ENCODE measurements at regions not wholly inside any gene's neighbourhood (a gene's known extent, or its start where the extent isn't known, plus 50 kb on each side); places are given as distances from the start of the nearest gene placed in this dataset.
A peak's percentile ranks its signal among the peaks of the same experiment; 100 is the strongest.
"Not testable (repeated sequence)": the region's sequence is repeated elsewhere in the genome, so short reads cannot be mapped to it uniquely, and the experiment has no call there.

DNA sequence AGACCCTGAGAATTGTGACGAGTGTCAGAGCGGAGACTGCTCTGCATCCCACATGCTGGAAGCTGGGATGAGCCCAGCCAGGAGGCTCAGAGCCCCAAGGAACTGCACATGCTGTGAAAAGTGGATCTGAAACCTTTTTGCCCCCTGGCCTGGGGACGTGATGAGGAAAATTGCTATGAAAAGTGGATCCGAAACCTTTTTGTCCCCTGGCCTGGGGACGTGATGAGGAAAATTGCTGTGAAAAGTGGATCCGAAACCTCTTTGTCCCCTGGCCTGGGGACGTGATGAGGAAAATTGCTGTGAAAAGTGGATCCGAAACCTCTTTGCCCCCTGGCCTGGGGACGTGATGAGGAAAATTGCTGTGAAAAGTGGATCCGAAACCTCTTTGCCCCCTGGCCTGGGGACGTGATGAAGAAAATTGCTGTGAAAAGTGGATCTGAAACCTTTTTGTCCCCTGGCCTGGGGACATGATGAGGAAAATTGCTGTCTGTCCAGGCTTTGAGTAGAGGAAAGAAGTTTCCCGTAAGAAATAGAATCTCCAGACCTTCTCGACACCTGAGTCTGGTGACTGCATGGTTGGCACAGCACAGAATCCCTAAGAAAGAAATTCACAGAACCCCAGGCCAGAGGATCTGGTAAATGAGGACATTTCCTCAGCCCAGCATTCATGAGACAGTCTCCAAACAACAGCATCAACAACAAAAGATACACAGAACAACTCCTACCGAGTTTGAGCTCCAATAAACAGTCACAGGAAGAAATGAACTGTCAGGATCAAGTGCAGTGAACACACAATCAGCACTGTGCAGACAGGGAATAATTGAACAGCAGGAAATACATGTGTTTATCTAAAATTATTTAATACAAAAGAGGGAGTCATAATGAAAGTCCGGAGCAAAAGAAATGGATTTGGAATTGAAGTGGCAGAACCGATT, 188.8 kb downstream of the LAT start:
- not testable (repeated sequence) for H3K4me1 Mint-ChIP-seq; ATAC-seq (ENCODE audit: low read depth in 2 of 2); H3K36me3 Mint-ChIP-seq

DNA sequence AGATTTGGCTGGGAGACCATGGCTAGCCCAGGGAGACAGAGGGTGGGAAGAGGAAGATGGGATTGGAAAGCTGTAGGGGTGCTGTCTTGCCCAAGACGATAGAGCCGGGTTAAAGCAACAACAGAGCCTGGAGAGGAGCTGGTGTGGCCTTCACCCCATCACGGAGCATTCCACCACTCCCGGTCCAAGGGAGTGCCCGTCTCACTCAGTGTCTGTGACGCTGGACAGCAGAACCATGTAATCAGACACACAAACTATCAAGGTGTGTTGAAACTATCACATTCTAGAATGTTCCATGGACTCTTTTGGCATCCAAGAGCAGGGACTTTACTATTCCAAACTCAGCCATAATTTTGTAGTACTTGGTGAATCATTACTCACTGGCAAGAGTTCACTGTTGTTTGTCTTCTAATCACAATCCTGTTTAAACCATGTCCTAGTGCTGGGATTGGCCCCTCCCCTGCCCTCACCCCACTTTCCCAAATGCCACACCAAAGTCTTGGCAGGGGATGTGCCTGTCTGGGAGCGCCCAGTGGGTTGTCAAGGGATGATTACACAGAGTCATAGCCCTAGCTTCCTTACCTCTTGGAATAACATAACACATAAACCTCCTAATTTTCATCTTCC, 187.4 kb downstream of the LAT start:
- DNase-seq; H3K4me1 Mint-ChIP-seq; H3K4me3 Mint-ChIP-seq; H3K27ac Mint-ChIP-seq; H3K9me3 Mint-ChIP-seq; H3K36me3 Mint-ChIP-seq; ATAC-seq (ENCODE audit: low read depth in 2 of 2); H3K27me3 Mint-ChIP-seq: not testable (repeated sequence)

More for the DNA sequence above, 188.8 kb downstream of the LAT start:
- H3K9me3 Mint-ChIP-seq, H3K27me3 Mint-ChIP-seq, H3K4me3 Mint-ChIP-seq, DNase-seq, H3K27ac Mint-ChIP-seq: not testable (repeated sequence)

DNA sequence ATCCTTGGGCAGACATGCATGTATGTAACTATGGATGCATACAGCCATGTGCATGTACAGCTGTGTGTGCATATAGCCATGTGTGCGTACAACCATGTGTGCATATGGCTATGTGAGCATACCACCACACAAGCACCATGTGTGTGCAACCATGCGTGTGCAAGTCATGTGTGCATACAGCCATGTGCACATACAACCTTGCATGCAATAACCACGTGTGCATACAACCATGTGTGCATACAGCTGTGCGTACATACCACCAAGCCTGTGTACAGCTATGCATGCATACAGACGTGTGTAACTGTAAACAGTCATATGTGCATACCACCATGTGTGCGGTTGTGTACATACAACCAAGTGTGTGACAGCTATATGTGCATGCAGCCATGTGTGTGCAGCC, 186.4 kb downstream of the LAT start:
- H3K4me1 Mint-ChIP-seq; H3K9me3 Mint-ChIP-seq; H3K36me3 Mint-ChIP-seq; H3K4me3 Mint-ChIP-seq; H3K27ac Mint-ChIP-seq; H3K27me3 Mint-ChIP-seq; ATAC-seq (ENCODE audit: low read depth in 2 of 2); DNase-seq: not testable (repeated sequence)

DNA sequence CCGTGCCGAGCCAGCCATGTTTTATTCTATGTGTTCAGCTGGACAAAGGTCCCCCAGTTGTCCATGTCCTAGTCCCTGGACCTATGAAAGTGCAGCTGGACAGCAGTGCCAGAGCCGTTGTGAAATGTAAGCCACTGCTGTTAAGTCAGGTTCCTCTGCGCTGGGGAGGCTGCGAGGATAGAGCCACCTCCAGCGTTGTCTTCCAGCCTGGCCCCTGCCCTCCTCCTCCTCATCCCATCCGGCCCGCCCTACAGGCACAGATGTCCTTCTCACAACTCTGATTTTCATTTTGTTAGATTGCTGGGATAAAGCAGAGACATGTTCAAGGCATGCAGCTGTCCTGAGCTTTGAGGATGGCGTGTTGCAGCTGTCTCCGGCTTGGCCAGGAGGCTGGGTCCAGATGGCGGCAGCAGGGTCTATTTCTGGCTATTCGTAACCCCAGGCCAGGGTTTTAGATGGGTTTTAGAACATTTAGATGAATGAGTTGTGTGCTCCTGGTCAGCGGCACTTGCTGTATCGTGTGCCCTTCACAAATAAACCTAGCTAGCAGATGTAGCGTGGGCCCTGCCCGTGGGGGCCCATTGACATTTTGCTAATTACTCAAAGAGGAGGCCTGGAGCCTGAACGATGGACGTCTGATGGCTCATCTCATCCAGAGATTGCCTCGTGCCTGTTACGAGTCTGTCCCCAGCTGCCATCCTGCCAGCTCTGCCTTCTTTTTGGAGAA, 185.7 kb downstream of the LAT start:
- not testable (repeated sequence) for H3K4me3 Mint-ChIP-seq; DNase-seq; H3K27me3 Mint-ChIP-seq; H3K4me1 Mint-ChIP-seq; H3K9me3 Mint-ChIP-seq; H3K36me3 Mint-ChIP-seq; ATAC-seq (ENCODE audit: low read depth in 2 of 2); H3K27ac Mint-ChIP-seq

DNA sequence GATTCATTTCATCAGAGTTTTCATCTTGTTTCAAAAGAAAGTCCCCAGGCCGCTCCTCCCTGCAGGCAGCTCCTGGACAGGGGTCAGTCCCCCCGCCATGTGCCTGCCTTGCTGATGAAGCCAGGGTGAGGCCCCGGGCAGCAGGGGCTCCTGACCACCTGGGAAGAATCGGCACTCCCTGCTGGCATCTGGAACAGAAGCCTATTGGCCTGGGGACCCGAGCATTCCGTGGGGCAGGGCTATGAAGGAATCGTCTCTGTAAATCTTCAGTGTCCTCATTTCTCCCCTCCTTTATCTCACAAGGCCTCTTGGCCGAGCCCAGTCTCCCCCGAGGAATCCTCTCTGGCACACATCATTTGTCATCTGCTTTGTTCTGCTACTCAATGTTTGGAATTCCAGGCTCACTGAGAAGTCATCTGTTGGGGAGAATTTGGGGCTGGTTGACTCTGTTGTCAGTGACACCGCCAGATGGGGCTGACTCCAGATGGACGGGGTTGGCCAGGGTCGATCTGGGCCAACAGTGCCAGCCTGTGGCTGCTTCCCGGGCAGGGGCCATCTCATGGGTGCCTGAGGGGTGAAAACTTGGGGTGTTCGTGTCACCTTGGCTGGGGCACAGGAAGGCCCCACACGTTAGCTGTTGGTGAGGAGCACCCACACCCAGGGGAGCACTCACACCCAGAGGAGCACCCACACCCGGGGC, 184.6 kb downstream of the LAT start:
- not testable (repeated sequence) for H3K27ac Mint-ChIP-seq; ATAC-seq (ENCODE audit: low read depth in 2 of 2); DNase-seq; H3K27me3 Mint-ChIP-seq; H3K4me3 Mint-ChIP-seq; H3K9me3 Mint-ChIP-seq; H3K4me1 Mint-ChIP-seq; H3K36me3 Mint-ChIP-seq

DNA sequence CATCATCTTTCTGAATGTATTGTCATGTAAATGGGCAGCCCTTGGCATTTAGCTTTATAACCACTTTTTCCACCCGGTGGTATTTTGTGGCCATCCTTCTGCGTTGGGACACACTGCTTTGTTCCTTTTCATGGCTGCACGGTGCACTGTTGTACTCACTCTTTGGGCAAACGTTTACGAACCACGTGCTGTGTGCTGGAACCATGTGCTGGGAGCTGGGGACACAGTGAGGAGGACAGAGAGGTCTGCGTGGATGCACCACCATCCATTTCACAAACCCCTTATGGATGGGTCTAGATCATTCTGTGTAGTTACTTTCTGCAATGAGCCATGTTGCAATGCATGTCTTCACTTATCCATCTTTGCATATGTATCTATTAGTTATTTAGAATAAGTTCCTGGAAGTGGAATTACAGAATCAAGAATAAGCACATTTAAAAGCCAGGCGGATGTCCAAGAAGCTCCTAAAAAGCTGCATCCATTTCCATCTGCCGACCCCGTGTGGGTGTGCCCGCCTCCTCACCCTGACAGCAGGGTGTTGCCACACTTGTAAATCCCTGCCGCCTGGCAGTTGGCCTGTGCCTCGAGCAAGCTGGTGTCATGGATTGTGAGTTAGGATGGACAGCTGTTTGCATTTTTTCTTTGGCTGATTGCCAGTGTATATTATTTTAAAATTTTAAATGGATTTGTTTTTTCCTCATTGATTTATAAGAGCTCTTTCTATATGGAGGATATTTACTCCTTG, 183.8 kb downstream of the LAT start:
- H3K4me1 Mint-ChIP-seq; DNase-seq; H3K4me3 Mint-ChIP-seq; H3K27me3 Mint-ChIP-seq; H3K36me3 Mint-ChIP-seq; ATAC-seq (ENCODE audit: low read depth in 2 of 2); H3K9me3 Mint-ChIP-seq: not testable (repeated sequence)
- peak overlapping the region in 1 of 6 donors; percentile 73 for H3K27ac Mint-ChIP-seq

DNA sequence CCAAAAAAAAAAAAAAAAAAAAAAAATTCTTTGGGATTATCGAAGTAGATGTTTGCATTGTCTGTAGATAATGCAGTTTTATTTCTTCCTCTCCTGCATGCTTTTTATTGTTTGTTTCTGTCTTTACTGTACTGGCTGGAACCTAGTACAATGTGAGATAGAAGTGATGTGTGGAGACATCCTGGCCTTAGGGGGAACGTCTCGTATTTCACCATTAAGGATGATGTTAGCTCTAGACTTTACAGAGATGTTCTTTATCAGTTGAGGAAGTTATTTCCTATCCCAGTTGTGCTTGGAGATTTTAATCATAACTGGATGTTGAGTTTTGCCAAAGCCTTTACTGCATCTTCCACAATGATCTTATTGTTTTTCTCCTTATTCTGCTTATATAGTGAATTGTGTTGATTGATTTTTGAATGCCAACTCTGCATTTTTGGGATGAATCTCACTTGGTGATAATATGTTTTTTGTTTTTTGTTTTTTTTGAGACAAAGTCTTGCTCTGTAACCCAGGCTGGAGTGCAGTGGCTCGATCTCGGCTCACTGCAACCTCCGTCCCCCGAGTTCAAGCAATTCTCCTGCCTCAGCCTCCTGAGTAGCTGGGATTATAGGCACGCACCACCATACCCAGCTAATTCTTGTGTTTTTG, 179.7 kb downstream of the LAT start:
- H3K27me3 Mint-ChIP-seq; H3K4me1 Mint-ChIP-seq; DNase-seq; H3K27ac Mint-ChIP-seq; H3K36me3 Mint-ChIP-seq; H3K9me3 Mint-ChIP-seq; ATAC-seq (ENCODE audit: low read depth in 2 of 2): not testable (repeated sequence)
- peak overlapping the region in 1 of 8 donors; percentile 64 for H3K4me3 Mint-ChIP-seq

DNA sequence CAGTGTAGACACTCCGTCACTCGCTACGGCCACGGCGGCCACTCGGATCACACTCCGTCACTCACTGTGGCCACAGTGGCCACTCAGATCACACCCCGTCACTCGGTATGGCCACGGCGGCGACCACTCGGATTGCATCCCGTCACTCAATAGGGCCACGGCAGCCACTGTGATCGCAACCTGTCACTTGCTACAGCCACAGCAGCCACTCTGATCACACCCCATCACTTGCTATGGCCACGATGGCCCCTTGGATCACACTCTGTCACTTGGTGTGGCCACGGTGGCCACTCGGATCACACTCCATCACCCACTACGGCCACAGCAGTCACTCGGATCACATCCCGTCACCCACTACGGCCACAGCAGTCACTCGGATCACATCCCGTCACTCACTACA, 175.3 kb downstream of the LAT start:
- DNase-seq, H3K27me3 Mint-ChIP-seq: not testable (repeated sequence)

DNA sequence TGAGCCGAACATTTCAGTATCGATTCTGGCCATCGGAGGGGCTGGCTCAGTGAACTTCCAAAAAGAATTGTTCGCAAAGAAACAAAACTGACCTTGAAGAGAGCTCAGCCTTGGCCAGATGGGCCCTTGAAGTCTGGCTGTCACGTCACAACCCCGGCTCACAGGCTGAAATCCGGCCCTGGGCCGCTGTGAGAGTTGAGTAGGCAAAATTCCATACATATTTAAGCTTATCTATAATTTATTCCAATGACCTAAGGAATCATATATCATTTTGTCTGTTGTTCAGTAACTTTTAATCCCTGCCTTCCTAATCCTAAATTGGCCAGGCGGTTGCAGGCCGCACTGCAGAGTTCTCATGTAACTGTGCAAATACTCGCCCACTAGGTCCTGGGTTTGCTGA, 174.8 kb downstream of the LAT start:
- not testable (repeated sequence) for H3K27me3 Mint-ChIP-seq; H3K9me3 Mint-ChIP-seq; ATAC-seq (ENCODE audit: low read depth in 2 of 2); H3K4me3 Mint-ChIP-seq; H3K4me1 Mint-ChIP-seq; DNase-seq
- Mint-ChIP-seq H3K27ac (peak overlapping the region in 1 of 6 donors; percentile 20), H3K36me3 (peaks cover 0 to 11% of the 10 kb centered on the region in 2 donors)

More for the DNA sequence above, 175.3 kb downstream of the LAT start:
- H3K9me3 Mint-ChIP-seq; H3K4me1 Mint-ChIP-seq; ATAC-seq (ENCODE audit: low read depth in 2 of 2); H3K4me3 Mint-ChIP-seq: not testable (repeated sequence)
- Mint-ChIP-seq H3K36me3 (peaks cover 0 to 11% of the 10 kb centered on the region in 2 donors), H3K27ac (peak overlapping the region in 2 of 6 donors; percentile 20 to 89)

DNA sequence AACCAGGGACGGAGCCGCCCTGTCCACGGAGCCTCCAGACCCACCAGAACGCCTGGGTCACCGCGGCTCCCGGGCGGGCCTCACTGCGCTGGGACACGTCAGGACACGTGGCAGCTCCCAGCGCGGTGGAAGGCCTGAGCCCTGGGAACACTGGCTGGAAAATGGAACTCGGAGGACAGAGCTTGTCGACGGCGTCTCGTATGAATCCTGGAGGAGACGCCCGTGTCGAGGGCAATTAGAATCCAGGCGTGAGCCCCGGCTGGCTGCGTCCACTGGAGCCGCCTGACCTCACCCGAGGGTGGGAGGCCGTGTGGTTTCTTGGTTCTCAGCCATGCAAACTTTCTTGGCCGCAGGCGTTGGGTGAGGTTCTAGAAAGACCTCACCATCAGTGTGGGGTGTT, 173.9 kb downstream of the LAT start:
- Mint-ChIP-seq H3K4me3 (no peak overlapping the region), H3K9me3 (no peaks in the 10 kb centered on the region), H3K27me3 (no peaks in the 10 kb centered on the region), H3K4me1 (peaks cover 0 to 7% (median 3%) of the 10 kb centered on the region in 3 donors), H3K27ac (no peak overlapping the region), H3K36me3 (peaks cover 0 to 11% of the 10 kb centered on the region in 2 donors)
- DNase-seq (no peak), ATAC-seq (ENCODE audit: low read depth in 2 of 2) (no peak)

DNA sequence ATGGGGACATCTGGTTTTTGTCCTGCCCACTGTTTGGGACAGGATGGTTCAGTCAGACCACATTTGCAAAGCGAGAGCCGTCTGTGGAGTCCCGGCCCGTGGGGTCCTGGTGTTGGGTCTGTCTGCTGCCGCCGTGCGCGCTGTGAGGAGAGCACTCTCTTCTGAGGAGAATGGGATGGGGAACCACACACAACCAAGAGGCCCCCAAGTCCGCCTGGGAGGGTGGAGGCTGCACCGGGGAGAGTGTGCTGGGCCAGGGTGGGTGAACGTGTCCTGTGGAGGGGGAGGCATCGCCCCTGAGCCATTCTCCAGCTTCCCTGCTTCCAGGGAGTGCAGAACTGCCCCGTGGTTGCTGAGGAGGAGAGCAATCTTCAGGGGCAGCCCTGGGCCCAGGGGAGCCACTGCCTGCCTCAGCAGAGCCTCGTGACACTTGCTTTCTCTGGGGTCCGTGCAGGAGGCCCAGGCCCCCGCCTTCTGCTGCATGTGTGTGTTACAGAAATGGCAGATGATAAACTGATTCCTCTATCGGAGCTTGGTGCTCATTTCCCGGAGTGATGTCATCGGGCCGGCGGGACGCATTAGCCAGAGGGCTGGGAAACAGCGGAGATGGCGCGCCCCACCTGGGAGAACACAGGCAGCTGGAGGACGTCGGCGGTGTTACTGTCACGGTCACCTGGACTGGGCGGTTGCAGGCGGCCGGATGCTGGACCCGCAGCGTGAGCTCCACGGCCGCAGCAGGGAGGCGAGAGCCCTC, 173.4 kb downstream of the LAT start:
- Mint-ChIP-seq H3K36me3 (peaks cover 0 to 11% of the 10 kb centered on the region in 2 donors), H3K27ac (peak overlapping the region in 2 of 6 donors; percentile 16 to 47)
- H3K4me1 Mint-ChIP-seq; DNase-seq; H3K27me3 Mint-ChIP-seq; ATAC-seq (ENCODE audit: low read depth in 2 of 2); H3K4me3 Mint-ChIP-seq; H3K9me3 Mint-ChIP-seq: not testable (repeated sequence)
